Muscle of leg (tissue), 3 donors: ENCODE measurements at regions not wholly inside any gene's neighbourhood (a gene's known extent, or its start where the extent isn't known, plus 50 kb on each side); places are given as distances from the start of the nearest gene placed in this dataset.
"Not testable (repeated sequence)": the region's sequence is repeated elsewhere in the genome, so short reads cannot be mapped to it uniquely, and the experiment has no call there.

Experiments
- DNase-seq: peaks from one replicate; pipeline ENCODE4 v3.0.0; 2013
- H3K27ac ChIP-seq: one replicate; pipeline ENCODE4 v1.5.1; 2013; ENCODE audit warnings: mild to moderate bottlenecking, low read length, control low read depth
- H3K27me3 ChIP-seq: one replicate; pipeline ENCODE4 v1.6.1; 2013; ENCODE audit warnings: low read length; ENCODE audit not compliant: control insufficient read depth, insufficient read depth
- H3K36me3 ChIP-seq: one replicate; pipeline ENCODE4 v1.6.1; 2013; ENCODE audit warnings: low read length; ENCODE audit not compliant: control insufficient read depth, insufficient read depth
- H3K4me1 ChIP-seq: one replicate; pipeline ENCODE4 v1.6.1; 2013; ENCODE audit warnings: low read length; ENCODE audit not compliant: control insufficient read depth, insufficient read depth
- H3K4me3 ChIP-seq: one replicate; pipeline ENCODE4 v1.5.1; 2013; ENCODE audit warnings: low read length, control low read depth
- H3K9me3 ChIP-seq: replicated peaks from 2 replicates; pipeline ENCODE4 v1.6.1; 2013; ENCODE audit warnings: low read depth, low read length; ENCODE audit not compliant: control insufficient read depth
- WGBS: methylation state at CpG from one replicate; pipeline ENCODE4 v1.1.5; 2013; ENCODE audit warnings: missing lambda C conversion rate; ENCODE audit not compliant: insufficient coverage; 5-methylcytosine and 5-hydroxymethylcytosine counted together

- no peaks in the 10 kb centered on the region for H3K4me1 ChIP-seq
- DNase-seq = no peak
- no peak overlapping the region for H3K4me3 ChIP-seq
- H3K27ac ChIP-seq = no peak overlapping the region
- no peaks in the 10 kb centered on the region for H3K9me3 ChIP-seq
- no peaks in the 10 kb centered on the region for H3K36me3 ChIP-seq
- H3K27me3 ChIP-seq = no peaks in the 10 kb centered on the region
- WGBS = no CpG with 5 or more reads among the region's 3 CpGs
Observed at GRCh38 chr11:109041876-109042275, 377.0 kb downstream of the DDX10 start.

GRCh38 chr11:109043315-109043714 is 378.4 kb downstream of the DDX10 start:
- no peak for DNase-seq
- no peak overlapping the region for H3K4me3 ChIP-seq
- H3K27me3 ChIP-seq = no peaks in the 10 kb centered on the region
- no peaks in the 10 kb centered on the region for H3K4me1 ChIP-seq
- H3K9me3 ChIP-seq = no peaks in the 10 kb centered on the region
- 100% methylated on average over 1 of the region's 3 CpGs for WGBS
- H3K27ac ChIP-seq = no peak overlapping the region
- H3K36me3 ChIP-seq = no peaks in the 10 kb centered on the region

GRCh38 chr11:109046284-109046992 is 375.6 kb upstream of the C11orf87 start:
- Histone ChIP-seq H3K4me1 (no peaks in the 10 kb centered on the region), H3K9me3 (no peaks in the 10 kb centered on the region), H3K27me3 (no peaks in the 10 kb centered on the region), H3K4me3 (no peak overlapping the region), H3K27ac (no peak overlapping the region), H3K36me3 (no peaks in the 10 kb centered on the region)
- DNase-seq = no peak
- WGBS = 50% methylated on average over 2 of the region's 11 CpGs

GRCh38 chr11:109048098-109048497 is 373.9 kb upstream of the C11orf87 start:
- no peaks in the 10 kb centered on the region for H3K4me1 ChIP-seq
- H3K36me3 ChIP-seq = no peaks in the 10 kb centered on the region
- no peaks in the 10 kb centered on the region for H3K9me3 ChIP-seq
- H3K27ac ChIP-seq = no peak overlapping the region
- no peak for DNase-seq
- H3K4me3 ChIP-seq = no peak overlapping the region
- no peaks in the 10 kb centered on the region for H3K27me3 ChIP-seq

GRCh38 chr11:109051200-109051599 is 370.8 kb upstream of the C11orf87 start:
- no peak overlapping the region for H3K4me3 ChIP-seq
- no peaks in the 10 kb centered on the region for H3K27me3 ChIP-seq
- no peaks in the 10 kb centered on the region for H3K9me3 ChIP-seq
- no peaks in the 10 kb centered on the region for H3K36me3 ChIP-seq
- no peak overlapping the region for H3K27ac ChIP-seq
- no peaks in the 10 kb centered on the region for H3K4me1 ChIP-seq
- DNase-seq = no peak
- WGBS = no CpG with 5 or more reads among the region's 3 CpGs

- 66% methylated on average over 4 of the region's 5 CpGs for WGBS
- H3K36me3 ChIP-seq = no peaks in the 10 kb centered on the region
- H3K27ac ChIP-seq = no peak overlapping the region
- no peaks in the 10 kb centered on the region for H3K4me1 ChIP-seq
- no peak overlapping the region for H3K4me3 ChIP-seq
- DNase-seq = no peak
- H3K27me3 ChIP-seq = no peaks in the 10 kb centered on the region
- no peaks in the 10 kb centered on the region for H3K9me3 ChIP-seq
Observed at GRCh38 chr11:109059402-109059801, 362.6 kb upstream of the C11orf87 start.

- Histone ChIP-seq H3K27me3 (no peaks in the 10 kb centered on the region), H3K4me1 (no peaks in the 10 kb centered on the region), H3K27ac (no peak overlapping the region), H3K36me3 (no peaks in the 10 kb centered on the region), H3K4me3 (no peak overlapping the region), H3K9me3 (no peaks in the 10 kb centered on the region)
- WGBS = 58% methylated on average over 1 of the region's 1 CpG
- no peak for DNase-seq
Observed at GRCh38 chr11:109061394-109061793, 360.6 kb upstream of the C11orf87 start.

- DNase-seq = no peak
- WGBS = no CpG with 5 or more reads among the region's 2 CpGs
- Histone ChIP-seq H3K9me3 (no peaks in the 10 kb centered on the region), H3K4me3 (no peak overlapping the region), H3K36me3 (no peaks in the 10 kb centered on the region), H3K27ac (no peak overlapping the region), H3K27me3 (no peaks in the 10 kb centered on the region), H3K4me1 (no peaks in the 10 kb centered on the region)
Observed at GRCh38 chr11:109062445-109062844, 359.5 kb upstream of the C11orf87 start.

GRCh38 chr11:109062871-109063270 is 359.1 kb upstream of the C11orf87 start:
- H3K27ac ChIP-seq = no peak overlapping the region
- H3K4me3 ChIP-seq = no peak overlapping the region
- no peaks in the 10 kb centered on the region for H3K9me3 ChIP-seq
- no peaks in the 10 kb centered on the region for H3K27me3 ChIP-seq
- H3K4me1 ChIP-seq = no peaks in the 10 kb centered on the region
- no peaks in the 10 kb centered on the region for H3K36me3 ChIP-seq
- DNase-seq = no peak
- 29% methylated on average over 1 of the region's 2 CpGs for WGBS

GRCh38 chr11:109064618-109065311 is 357.2 kb upstream of the C11orf87 start:
- not testable (repeated sequence) for H3K36me3 ChIP-seq, H3K4me1 ChIP-seq, DNase-seq, H3K4me3 ChIP-seq, H3K27ac ChIP-seq, H3K27me3 ChIP-seq, H3K9me3 ChIP-seq
- 95% methylated on average over 2 of the region's 5 CpGs for WGBS
